Fibroblast of pulmonary artery (primary cell): ENCODE measurements at regions not wholly inside any gene's neighbourhood (a gene's known extent, or its start where the extent isn't known, plus 50 kb on each side); places are given as distances from the start of the nearest gene placed in this dataset.

Experiments used
- DNase-seq: peaks from one replicate; pipeline ENCODE4 v3.0.0-alpha.2; 2010; ENCODE audit warnings: low read depth
- H3K4me3 ChIP-seq: replicated peaks from 2 replicates; pipeline ENCODE4 v1.5.1; 2011; ENCODE audit warnings: low read depth, mild to moderate bottlenecking, control low read depth, low read length, moderate library complexity
- CTCF ChIP-seq: IDR thresholded peaks from 2 replicates; pipeline ENCODE4 v1.5.1; 2011; ENCODE audit warnings: mild to moderate bottlenecking, control low read depth, low read length, inconsistent platforms; ENCODE audit errors: missing control alignments

DNA sequence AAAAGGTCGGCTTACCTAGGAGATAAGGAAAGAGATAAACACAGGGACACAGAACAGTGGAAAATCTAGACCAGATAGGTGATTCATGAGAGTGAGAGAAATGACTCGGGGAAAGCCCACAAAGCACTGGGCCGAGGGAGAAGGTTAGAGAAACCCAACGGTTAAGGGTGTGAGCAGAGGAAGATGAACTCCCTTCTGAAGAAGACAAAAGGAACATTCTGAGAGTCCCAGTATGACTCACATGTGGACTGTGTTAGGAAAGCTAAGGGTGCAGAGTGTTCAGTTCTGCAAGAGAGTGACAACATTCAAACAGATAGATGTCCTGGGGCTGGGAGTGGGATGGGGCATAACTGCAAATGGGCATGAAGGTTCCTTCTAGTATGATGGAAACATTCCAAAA, 83.0 kb downstream of the CNTN3 start:
- no peak for TF ChIP-seq CTCF
- DNase-seq = peak; percentile 45
- no peak overlapping the region for H3K4me3 ChIP-seq

DNA sequence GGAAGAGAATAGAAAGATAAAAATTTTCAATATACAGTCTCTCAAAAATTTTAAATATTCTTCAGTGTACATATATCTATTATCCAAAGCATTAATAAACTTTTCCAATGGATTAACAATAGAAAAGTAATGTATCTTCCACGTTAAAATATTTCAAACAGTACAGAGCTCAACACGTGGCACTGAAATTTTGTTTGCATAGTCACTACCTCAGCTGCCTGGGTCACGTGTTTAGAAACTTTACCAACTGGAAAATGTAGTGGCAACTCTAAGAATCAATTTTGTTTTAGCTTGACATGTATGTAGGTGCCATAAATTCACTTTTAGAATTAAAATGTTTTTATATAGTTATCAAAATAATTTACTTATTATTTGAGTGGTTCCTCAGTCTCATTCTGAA, 85.3 kb downstream of the CNTN3 start:
- no peak for TF ChIP-seq CTCF
- DNase-seq = no peak
- no peak overlapping the region for H3K4me3 ChIP-seq

DNA sequence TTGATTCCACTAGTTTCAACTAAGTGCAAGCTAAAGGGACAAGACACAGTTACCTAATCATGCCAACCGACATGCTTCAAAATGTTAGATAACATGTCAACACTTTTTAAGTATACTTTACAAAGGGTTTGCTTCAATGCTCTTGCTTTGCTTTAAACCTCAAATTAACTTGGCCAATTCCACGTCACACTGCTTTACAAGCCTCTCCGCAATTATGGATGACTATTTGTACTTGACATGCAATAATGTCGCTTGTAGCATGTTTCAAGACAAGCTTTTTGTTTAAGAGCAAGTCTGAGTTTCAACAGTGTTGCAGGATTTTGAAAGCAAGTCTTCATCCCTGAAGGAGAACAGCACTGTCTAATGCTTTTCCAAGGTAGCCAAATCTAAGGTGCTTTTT, 86.9 kb downstream of the CNTN3 start:
- no peak overlapping the region for H3K4me3 ChIP-seq
- TF ChIP-seq CTCF = no peak
- DNase-seq = no peak

DNA sequence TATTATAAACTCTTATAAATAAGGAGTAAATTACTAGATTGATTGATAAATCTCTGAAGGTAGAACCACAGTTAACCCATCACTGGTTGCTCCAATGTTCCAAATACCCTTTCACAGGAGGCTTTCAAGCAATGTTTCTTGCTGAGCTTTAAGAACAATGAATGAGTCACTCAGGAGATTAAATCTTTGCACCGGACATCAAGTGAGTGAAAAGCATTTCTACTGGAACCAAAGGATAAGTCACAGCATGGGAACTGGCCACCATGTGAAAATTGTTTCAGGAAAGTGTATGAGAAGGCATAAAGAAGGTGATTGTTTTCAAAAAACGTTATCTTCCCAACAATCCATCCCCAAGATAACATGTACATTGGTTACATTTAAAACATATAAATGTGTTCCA, 90.6 kb downstream of the CNTN3 start:
- peak; percentile 62 for DNase-seq
- H3K4me3 ChIP-seq = no peak overlapping the region
- TF ChIP-seq CTCF = no peak

DNA sequence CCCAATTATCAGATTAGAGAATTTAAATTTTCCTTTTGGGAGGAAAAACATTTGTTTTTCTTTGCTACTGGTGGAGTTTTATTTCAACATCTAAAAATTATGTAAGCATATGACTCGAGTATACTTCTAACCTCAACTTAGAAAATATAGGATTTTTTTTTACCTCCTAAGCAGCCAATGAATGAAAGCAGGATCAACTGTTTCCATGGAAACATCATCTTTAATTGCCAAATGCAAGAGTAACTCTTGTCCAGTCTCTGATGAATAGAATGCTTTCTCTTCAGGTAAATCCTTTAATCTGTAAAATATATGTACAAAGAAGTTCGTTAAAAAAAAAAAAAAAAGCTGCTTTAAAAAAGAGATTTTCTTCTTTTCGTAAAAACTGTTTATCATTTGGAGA, 93.6 kb downstream of the CNTN3 start:
- DNase-seq = no peak
- TF ChIP-seq CTCF = no peak
- no peak overlapping the region for H3K4me3 ChIP-seq

- DNase-seq = no peak
- no peak overlapping the region for H3K4me3 ChIP-seq
- no peak for TF ChIP-seq CTCF
Measured at GRCh38 chr3:74518610-74519009, 95.8 kb downstream of the CNTN3 start.

DNA sequence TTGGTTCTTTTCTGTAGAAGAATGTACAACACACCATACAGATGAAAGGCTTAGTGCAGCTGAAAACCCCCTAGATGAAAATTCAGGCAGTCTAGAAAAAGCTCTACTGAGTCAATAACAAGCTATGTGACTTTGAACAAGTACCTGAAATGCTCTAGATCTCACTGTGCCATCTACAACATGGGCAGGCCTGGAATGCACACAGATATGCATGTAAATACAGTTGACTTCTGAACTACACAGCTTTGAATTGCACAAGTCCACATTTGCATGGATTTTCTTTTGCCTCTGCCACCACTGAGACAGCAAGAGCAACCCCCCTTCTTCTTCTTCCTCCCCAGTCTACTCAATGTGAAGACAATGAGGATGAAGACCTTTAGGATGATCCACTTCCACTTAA, 98.4 kb downstream of the CNTN3 start:
- H3K4me3 ChIP-seq = no peak overlapping the region
- TF ChIP-seq CTCF = no peak
- no peak for DNase-seq
